ENCODE measurements at regions not wholly inside any gene's neighbourhood (a gene's known extent, or its start where the extent isn't known, plus 50 kb on each side); places are given as distances from the start of the nearest gene placed in this dataset.

DNA sequence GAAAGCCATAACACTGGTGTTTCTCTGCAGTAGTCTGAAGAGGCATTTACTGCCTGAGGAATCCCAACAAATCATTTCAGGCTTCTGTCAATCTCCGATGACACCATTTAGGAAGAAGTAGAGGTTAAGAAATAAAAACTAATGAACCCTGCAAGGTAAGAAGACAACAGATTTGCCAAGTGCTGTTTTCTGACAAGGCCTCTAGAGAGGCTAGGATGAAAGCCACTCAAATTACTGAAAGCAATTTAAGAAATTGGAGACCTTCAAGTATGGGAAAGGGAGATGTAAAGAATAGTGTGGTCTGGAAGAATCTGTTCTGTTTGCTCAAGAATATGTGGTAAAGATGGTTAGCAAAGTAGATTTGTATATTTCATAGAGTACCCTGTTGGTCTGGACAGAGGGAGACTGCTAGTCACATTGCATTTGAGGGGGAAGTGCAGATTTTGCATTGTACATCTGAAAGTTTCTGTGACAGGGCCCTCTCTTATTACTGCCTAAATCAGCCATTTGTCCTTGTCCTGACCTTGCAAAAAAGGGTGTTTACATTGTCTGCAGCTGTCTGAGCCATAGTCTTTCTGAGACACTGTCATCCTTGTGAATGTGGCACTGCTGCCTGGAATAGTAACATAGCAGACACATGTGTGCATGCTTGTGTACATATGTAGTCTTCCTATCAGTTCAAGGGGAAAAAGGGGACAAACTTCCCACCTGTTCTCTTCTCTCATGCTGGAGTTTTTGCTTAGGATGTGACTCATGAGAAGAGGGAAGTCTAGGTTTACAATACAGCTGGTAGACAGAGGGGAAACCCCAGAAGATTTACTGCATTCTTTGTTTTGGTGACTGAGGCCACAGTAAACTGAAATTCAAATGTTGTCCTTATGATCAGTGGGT is 640.2 kb upstream of the KIRREL3 start:
- intact Hi-C loops (cut with DNase I), result no loop called here

DNA sequence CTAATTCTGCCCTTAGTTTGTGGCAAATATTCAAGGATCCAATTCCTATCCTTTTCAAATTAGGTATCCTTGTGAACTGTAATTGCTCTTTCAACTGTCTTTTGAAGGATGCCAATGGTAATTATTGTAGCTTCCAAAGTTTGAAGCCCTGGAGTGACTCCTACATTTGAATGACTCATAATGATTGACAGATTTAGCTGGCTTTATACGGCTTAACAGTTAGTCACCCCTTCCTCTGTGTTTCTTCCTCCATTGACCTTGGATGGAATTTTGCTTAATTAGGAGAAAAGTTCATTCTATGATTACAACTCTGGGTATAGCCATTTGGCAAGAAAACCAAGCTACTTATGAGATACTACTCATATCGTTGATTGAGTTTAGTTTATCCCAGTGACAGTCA is 639.3 kb upstream of the KIRREL3 start:
- no peaks in the 10 kb centered on the region for H3K36me3 ChIP-seq
- intact Hi-C loops (cut with DNase I), result no loop called here
- TF ChIP-seq, protein P1, sequence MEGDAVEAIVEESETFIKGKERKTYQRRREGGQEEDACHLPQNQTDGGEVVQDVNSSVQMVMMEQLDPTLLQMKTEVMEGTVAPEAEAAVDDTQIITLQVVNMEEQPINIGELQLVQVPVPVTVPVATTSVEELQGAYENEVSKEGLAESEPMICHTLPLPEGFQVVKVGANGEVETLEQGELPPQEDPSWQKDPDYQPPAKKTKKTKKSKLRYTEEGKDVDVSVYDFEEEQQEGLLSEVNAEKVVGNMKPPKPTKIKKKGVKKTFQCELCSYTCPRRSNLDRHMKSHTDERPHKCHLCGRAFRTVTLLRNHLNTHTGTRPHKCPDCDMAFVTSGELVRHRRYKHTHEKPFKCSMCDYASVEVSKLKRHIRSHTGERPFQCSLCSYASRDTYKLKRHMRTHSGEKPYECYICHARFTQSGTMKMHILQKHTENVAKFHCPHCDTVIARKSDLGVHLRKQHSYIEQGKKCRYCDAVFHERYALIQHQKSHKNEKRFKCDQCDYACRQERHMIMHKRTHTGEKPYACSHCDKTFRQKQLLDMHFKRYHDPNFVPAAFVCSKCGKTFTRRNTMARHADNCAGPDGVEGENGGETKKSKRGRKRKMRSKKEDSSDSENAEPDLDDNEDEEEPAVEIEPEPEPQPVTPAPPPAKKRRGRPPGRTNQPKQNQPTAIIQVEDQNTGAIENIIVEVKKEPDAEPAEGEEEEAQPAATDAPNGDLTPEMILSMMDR (IDR thresholded peaks at IDR 0.05), result no peak
- H3K4me1 ChIP-seq, result no peaks in the 10 kb centered on the region
- no peaks in the 10 kb centered on the region for H3K9me3 ChIP-seq
- H3K27me3 ChIP-seq (ENCODE audit: low read depth), result no peaks in the 10 kb centered on the region
- no peak for ATAC-seq
- no peak for DNase-seq
- no peak overlapping the region for H3K27ac ChIP-seq
- H3K4me3 ChIP-seq, result no peak overlapping the region

More for the DNA sequence above, 640.2 kb upstream of the KIRREL3 start:
- H3K27ac ChIP-seq, result no peak overlapping the region
- ATAC-seq (no peak), DNase-seq (no peak)
- H3K4me1 ChIP-seq, result no peaks in the 10 kb centered on the region
- TF ChIP-seq, protein P1 (IDR thresholded peaks at IDR 0.05), result no peak
- H3K36me3 ChIP-seq, result no peaks in the 10 kb centered on the region
- H3K27me3 ChIP-seq (ENCODE audit: low read depth), result no peaks in the 10 kb centered on the region
- H3K9me3 ChIP-seq, result no peaks in the 10 kb centered on the region
- no peak overlapping the region for H3K4me3 ChIP-seq

DNA sequence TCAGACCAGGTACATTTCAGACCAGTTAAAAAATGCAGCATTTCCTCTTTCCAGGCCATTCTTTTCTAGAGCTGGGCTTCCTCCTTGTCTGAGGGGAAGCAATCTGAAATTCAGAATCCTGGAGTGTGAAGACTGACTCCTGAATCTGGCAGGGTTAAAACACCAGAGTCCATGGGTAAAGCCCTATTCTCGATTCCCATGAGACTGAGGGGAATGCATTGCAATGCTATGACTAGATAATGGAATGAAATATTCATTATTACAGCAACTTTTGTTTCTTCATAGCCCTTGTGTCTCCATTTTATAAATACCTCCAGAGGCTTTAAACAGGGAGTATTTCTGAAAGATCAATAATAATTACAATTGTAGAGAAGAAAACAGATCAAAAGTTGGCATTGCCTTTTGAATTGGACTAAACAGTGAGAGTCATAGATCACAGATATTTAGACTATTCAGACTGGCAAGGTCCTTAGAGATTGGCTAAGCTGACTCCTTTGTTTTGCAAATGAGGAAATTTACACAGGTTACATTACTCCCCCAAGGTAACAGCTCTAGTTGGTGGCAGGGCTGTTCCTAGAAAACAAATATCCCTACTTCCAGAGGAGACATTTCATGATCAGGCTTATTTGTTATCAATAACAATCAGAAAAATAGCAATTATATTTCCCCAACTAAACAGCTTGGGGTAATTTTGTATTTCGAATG is 632.6 kb upstream of the KIRREL3 start:
- no peak overlapping the region for H3K27ac ChIP-seq
- no peaks in the 10 kb centered on the region for H3K36me3 ChIP-seq
- TF ChIP-seq, protein P1 (IDR thresholded peaks at IDR 0.05), result no peak
- no peaks in the 10 kb centered on the region for H3K4me1 ChIP-seq
- DNase-seq (no peak), ATAC-seq (no peak)
- no peaks in the 10 kb centered on the region for H3K27me3 ChIP-seq (ENCODE audit: low read depth)
- no peaks in the 10 kb centered on the region for H3K9me3 ChIP-seq
- intact Hi-C loops (cut with DNase I), result no loop called here
- no peak overlapping the region for H3K4me3 ChIP-seq

DNA sequence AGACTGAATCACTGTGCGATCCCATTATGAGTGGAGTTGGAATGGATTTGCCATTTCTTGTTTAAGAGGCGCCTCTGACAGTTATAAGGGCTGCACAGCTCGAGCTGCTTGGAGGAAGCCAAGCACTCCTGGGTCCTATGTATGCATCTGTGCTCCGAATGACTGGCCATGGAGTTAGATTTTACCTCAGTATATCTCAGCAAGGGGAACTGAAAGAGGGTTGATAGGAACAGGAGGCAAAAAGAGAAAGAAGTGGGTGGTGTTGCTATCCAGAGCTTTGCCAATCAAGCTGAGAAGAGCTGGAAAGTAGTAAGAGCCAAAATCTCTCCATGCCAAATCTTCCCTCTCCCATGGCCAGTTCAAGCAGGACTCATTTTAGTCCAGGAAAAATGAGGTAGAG is 632.0 kb upstream of the KIRREL3 start:
- DNase-seq, result no peak
- Histone ChIP-seq H3K9me3 (no peaks in the 10 kb centered on the region), H3K4me1 (no peaks in the 10 kb centered on the region), H3K27ac (no peak overlapping the region), H3K4me3 (no peak overlapping the region), H3K27me3 (ENCODE audit: low read depth) (no peaks in the 10 kb centered on the region), H3K36me3 (no peaks in the 10 kb centered on the region)
- intact Hi-C loops (cut with DNase I), result no loop called here
- TF ChIP-seq, protein P1 (IDR thresholded peaks at IDR 0.05), result no peak
- ATAC-seq, result no peak

DNA sequence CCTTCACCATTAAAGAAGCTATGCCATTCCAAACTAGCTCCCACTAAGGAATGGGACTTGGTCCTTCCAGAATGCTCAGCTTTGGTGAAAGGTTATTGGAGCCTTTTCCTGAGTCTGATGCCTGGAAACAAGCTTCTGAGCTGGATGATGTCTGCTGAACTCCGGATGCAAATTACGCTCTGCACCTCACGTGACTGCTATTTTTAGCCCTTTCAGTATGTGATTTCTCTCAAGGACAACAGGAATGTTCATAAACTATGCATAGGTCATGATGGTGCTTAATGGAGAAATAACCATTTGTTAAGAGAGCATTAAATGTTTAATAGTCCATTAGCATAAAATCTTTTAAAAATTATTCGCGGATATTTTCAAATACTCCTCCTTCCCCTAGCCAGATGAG is 631.4 kb upstream of the KIRREL3 start:
- H3K4me3 ChIP-seq, result no peak overlapping the region
- no peak for DNase-seq
- H3K9me3 ChIP-seq, result no peaks in the 10 kb centered on the region

More for the DNA sequence above, 631.4 kb upstream of the KIRREL3 start:
- TF ChIP-seq, protein P1 (IDR thresholded peaks at IDR 0.05), result no peak
- no peak for ATAC-seq
- intact Hi-C loops (cut with DNase I), result no loop called here
- H3K36me3 ChIP-seq, result no peaks in the 10 kb centered on the region
- H3K27ac ChIP-seq, result no peak overlapping the region
- H3K27me3 ChIP-seq (ENCODE audit: low read depth), result no peaks in the 10 kb centered on the region
- H3K4me1 ChIP-seq, result no peaks in the 10 kb centered on the region

All from lower lobe of right lung (tissue), 2 donors.